Esophagus muscularis mucosa (tissue), 4 donors: ENCODE measurements at regions not wholly inside any gene's neighbourhood (a gene's known extent, or its start where the extent isn't known, plus 50 kb on each side); places are given as distances from the start of the nearest gene placed in this dataset.

Experiments used
- CTCF ChIP-seq, 3 experiments: fragments of 200-600 bp in 2 of 3; fragments of 450-650 bp in 1 of 3; sonication (generic) in 2 of 3; IDR thresholded peaks; one replicate each; pipeline ENCODE4 v1.5.1; 2017 to 2019; ENCODE audit warnings: antibody characterized with exemption in 3 of 3, mild to moderate bottlenecking in 2 of 3, moderate library complexity in 1 of 3
- EP300 ChIP-seq: sonication (generic); formaldehyde crosslinking; IDR thresholded peaks from one replicate; pipeline ENCODE4 v1.6.1; 2017; ENCODE audit warnings: antibody characterized with exemption
- POLR2A ChIP-seq: fragments of 450-650 bp; IDR thresholded peaks from one replicate; pipeline ENCODE4 v1.6.1; 2017; ENCODE audit warnings: antibody characterized with exemption, moderate library complexity, mild to moderate bottlenecking, low read depth
- POLR2AphosphoS5 ChIP-seq, 2 donors: sonication (generic); formaldehyde crosslinking; IDR thresholded peaks; one replicate each; pipeline ENCODE4 v1.6.1; 2017; ENCODE audit warnings: antibody characterized with exemption in 2 of 2

- TF ChIP-seq CTCF (IDR thresholded peaks at IDR 0.05) (no peak), POLR2A (no peak), POLR2AphosphoS5 (IDR thresholded peaks at IDR 0.05) (no peak), EP300 (no peak)
Measured at GRCh38 chr6:946546-946945, 253.6 kb upstream of the EXOC2 start.
